ENCODE measurements at regions not wholly inside any gene's neighbourhood (a gene's known extent, or its start where the extent isn't known, plus 50 kb on each side); places are given as distances from the start of the nearest gene placed in this dataset.

DNA sequence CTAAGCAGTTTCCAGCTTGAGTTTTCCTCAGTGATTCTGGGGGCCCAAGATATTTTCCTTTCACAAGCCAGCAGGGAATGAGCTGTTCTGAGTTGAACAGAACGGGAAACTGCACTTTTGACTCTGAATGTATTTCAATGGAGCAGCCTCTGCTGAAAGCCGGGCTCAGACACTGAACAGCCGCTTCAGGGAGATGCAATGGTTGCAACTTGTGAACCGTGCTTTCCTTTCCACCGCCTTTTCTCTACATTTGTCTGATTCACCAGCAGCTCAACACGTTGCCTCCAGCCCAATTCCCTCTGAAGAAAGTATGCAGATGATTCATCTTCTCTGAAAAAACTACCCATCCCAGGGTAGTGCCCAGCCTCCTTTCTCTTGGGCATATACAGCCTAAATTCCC lies 119.3 kb upstream of the PKDCC start:
- TF ChIP-seq, protein P1, sequence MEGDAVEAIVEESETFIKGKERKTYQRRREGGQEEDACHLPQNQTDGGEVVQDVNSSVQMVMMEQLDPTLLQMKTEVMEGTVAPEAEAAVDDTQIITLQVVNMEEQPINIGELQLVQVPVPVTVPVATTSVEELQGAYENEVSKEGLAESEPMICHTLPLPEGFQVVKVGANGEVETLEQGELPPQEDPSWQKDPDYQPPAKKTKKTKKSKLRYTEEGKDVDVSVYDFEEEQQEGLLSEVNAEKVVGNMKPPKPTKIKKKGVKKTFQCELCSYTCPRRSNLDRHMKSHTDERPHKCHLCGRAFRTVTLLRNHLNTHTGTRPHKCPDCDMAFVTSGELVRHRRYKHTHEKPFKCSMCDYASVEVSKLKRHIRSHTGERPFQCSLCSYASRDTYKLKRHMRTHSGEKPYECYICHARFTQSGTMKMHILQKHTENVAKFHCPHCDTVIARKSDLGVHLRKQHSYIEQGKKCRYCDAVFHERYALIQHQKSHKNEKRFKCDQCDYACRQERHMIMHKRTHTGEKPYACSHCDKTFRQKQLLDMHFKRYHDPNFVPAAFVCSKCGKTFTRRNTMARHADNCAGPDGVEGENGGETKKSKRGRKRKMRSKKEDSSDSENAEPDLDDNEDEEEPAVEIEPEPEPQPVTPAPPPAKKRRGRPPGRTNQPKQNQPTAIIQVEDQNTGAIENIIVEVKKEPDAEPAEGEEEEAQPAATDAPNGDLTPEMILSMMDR (IDR thresholded peaks at IDR 0.05), result no peak
- no peak for TF ChIP-seq POLR2A (IDR thresholded peaks at IDR 0.05)
- TF ChIP-seq EP300 (IDR thresholded peaks at IDR 0.05), result no peak
- TF ChIP-seq POLR2AphosphoS5 (IDR thresholded peaks at IDR 0.05), result no peak
